NCI-H1092 (cell line): ENCODE measurements at regions not wholly inside any gene's neighbourhood (a gene's known extent, or its start where the extent isn't known, plus 50 kb on each side); places are given as distances from the start of the nearest gene placed in this dataset.

Experiments used
- DNase-seq: peaks from one replicate; lab custom pipeline; 2025; lab: John Stamatoyannopoulos, UW

DNA sequence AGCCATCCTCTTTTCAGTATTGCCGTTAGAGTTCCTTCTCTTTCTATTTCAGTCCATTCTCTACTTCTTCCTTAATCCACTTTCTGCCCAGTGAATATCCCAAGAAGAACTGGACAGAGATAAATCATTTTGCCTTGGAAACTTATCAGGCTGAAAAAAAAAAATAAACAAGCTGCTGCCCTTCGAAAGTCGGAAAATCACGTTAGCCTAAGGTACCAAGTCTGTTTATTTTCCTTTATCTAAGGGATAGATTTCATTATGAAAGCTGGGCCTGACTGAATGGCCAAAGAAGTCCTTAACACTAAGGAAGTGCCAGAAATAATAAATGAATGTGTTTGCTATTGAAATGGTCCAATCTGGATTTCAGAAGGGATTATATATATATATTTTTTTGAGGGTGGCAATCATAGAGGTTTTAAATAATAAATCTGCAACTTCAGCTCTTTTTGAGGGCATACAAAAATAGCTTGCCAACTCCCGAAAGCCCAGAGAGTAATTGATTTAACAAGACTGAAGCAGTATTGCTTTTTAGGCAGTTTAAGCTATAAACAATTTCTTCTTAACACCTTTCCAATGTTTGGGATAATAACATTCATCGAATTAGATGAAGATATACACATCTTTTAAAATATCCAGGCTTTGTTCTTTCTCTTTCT lies 127.0 kb upstream of the STMND1 start:
- no peak for DNase-seq

DNA sequence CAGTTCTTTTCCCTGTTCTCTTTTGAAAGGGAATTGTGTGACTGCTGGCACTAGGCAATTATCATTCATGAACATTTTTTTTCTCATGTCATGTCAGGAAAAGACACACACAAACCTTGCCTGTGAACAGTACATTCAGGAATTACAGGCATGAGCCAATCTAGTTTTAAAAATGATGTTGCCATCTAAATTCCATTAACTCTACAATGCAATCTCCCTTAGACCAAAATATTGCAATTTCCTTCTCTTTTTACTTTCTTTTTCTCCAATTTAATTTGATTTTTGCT lies 127.5 kb upstream of the STMND1 start:
- DNase-seq, result no peak

DNA sequence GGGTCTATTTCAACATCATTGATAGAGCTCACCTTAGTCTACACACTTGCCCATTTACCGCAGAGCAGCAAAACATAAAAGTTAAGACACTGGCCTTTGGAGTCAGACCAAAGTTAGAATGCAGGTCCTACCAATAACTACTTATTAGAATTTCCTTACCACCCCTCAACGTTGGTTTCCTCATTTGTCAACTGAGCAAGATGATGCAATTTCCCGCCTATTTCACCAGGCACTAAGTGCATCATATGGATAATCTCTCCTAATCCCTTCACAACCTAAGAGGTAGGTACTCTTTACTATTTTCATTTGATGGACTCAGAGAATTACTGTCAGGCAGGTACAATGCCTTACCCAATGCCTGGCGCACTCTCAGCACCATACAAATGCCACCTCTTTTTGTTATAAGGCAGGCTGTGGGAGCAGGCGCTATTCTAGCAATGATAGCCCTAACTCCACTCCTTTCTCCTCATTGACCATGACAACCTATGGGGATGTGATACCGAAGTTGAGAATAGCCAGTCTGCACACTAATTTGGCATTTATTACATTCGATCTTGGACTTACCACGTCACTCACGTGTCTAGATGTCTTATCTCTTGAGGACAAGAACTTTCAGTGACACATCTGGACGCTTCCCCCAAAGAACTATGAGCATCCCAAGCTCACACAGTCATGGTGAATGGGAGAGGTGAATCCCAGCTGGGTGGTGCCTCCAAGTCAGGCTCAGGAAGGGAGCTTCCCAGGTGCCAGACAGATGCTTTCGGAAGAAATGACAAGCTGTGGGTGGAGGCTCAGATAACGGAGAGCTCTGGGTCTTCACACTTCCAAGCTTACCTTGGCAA lies 128.1 kb upstream of the STMND1 start:
- DNase-seq, result no peak

DNA sequence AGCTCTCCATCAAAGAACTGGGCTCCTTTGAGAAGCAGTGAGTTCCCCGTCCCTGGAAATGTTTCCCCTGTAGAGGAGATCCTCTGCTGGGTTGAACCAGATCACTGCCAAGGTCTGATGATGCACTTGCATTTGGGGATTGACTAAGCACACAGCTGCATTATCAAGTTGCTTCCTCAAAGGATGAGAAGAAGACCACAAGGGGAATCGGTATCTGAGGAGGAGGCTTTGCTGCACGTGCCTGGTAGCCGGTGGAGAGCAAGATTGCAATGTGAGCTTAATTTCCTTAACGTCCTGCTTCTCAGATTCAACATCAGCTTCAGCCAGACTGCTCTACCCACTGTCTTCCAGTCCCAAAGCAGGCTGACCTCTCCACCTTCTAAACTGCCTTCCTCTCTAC lies 128.8 kb upstream of the STMND1 start:
- DNase-seq, result no peak

DNA sequence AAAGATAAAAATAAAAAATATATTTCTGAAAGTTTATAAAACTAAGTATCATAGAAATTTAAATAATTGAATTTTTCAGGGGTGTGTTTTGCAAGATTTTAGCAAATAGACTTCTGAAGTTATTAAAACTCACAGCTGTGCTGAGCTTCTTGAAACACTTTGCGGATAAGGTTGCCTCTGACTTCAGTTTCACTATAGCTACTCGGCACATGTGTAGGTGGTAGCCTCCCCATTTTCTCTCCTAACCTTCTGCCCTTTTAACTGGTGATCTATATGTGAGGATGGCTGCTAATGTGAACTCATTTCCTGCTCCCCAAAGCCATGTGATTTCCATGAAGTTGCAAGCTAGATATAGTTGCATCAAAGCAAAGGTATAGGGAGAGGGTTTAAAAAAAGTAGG lies 129.3 kb upstream of the STMND1 start:
- no peak for DNase-seq

DNA sequence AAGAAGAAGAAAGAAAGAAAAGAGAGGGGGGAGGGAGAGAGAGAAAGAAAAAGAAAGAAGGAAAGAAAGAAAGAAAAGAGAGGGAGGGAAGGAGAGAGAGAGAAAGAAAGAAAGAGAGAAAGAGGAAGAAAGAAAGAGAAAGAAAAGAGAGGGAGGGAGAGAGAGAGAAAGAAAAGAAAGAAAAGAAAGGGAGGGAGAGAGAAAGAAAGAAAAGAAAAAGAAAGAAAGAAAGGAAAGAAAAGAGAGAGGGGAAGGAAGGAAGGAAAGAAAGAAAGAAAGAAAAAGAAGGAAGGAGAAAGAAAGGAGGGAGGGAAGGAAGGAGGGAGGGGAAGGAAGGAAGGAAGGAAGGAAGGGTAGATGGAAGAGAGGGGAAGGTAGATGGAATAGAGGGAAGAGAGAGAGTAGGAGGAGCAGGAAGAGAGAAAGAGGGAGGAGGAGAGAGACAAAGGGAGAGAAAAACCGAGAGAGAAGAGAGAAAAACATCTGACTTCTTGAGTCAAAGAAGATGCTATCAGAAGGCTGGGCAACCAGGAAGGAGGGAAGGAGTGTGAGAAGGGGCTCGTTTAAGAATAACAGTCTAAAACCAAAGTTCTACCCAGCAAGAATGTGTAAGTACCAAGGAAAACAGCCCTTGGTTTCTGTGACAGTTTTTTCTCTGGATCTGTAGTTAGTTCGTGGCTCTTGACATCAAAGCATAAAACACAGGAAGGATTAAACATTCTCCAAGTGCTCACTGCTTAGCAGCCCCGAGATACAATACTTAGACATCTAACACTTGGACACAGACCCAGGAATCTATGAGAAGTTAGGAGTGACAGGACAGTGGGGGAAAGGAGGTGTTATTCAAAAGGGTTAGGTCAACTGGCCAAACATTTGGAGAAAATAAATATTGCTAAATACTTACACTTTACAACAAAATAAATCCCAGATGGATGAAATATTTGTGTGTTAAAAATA lies 131.9 kb upstream of the STMND1 start:
- DNase-seq, result no peak

DNA sequence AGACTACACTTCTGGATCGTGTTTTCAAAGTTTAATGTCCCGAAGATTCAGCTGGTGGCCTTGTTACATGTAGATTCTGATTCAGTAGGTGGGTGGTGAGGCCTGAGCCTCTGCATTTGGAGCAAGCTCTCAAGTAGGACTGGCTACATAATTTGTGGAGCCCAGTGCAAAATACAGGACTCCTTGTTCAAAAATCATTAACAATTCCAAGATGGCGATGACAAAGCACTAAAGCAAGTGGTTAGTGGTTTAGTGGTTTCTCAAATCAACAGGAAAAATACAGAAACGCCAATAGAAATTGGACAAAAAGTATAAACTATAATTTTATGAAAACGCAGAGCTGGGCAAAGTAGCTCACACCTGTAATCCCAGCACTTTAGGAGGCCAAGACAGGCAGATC lies 133.7 kb upstream of the STMND1 start:
- no peak for DNase-seq

DNA sequence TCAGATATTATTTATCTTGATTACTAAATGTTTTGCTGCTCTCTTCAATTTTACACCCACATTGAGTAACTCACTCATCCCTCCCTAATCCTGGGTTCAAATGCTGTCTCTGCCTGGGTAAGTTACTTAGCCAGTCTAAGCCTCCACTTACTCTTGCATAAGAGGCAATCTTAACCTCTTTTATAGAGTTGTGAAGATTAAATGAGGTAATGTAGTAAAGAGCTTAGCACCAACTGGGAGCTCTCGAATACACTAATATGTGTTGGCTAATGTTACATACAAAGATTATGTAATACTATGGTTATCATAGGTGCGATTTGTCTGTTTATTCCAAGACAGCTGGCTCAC lies 134.4 kb upstream of the STMND1 start:
- no peak for DNase-seq

DNA sequence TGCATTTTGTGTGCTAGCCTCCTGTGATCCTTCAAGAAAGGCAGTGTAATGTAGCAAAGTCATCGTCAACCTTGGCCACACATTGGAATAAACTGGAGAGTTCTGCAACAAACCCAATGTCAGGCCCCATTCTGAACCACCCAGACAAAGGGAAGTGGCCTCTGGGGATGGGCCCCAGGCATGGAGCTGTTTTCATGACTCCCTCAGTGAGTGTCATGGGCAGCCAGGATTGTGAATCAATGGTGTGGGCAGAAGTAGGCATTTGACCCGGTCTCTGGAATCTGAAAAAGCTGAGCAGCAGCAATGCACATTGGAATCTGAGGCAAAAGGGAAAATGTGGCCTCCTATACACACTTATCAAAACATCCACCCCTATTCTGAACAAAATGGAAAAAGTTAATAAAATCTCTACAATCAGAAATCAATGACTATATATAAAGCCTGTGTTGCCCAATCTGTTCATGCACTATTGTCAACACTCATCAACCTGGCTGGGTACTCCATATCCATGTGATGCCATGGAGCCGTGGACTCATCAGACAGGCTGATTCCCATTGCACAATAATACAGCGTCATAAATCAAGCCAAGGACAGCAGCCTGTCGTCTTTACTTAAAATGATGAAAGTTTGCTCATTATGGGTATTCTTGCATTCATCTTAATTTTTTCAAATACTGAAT lies 134.9 kb upstream of the STMND1 start:
- DNase-seq, result no peak

DNA sequence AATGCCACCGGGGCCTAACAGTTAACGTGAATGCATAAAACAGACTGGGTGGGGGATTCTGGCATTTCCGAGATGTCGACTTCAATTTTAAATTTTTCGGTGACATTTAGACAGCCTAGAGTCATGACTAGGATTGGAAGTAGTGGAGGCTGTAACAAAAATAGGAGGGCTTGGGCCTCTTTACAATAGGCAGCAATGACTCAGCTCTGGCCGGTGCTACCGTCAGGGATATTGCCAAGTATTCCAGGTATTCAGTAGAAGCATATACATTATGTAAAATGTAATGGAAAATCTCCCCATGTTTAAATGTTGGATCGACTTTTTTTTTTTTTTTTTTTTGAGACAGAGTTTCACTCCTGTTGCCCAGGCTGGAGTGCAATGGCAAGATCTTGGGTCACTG lies 136.2 kb upstream of the STMND1 start:
- DNase-seq, result no peak

DNA sequence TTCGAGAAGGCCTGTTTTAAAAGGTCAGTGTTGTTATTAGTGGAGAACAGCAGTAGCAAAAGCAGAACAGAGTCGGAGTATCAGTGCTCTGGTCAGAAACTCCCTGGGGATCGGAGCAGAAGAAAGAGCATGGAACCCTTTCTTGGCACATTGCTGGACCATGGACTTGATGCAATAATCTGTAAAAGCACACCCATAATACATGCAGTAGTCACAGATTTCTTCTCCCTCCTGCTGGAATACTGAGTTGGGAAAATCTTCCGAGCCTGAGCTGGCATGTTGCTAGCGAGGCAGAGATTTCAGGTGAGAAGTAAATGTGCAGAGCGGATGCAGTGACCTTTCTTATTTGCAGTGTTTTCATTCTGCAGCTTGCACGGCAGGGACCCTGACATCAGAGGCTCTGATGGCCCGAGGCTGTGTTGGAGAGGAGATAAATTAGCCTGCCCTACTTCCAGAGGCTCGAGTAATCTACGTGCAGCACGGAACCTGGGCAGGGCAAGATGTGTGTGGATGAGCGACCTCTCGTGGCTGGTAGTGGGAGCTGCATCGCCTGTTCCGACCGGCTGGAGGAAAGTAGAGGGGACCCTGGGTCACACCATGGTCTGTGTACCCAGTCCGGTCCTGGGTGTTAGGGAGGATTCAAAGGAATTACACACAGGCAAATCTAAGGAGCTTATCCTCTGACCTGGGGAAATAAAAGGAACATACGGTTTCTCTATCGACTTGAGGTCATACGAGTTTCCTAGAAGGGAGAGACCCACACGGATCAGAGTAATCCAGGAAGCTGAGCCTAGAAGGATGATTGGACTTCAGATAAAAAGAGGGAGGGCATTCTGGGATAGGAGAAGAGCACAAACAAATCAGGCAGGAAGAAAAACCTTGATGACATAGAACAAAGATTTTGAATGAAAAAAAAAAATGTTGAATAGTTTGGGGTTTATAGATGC lies 137.0 kb upstream of the STMND1 start:
- DNase-seq, result no peak

DNA sequence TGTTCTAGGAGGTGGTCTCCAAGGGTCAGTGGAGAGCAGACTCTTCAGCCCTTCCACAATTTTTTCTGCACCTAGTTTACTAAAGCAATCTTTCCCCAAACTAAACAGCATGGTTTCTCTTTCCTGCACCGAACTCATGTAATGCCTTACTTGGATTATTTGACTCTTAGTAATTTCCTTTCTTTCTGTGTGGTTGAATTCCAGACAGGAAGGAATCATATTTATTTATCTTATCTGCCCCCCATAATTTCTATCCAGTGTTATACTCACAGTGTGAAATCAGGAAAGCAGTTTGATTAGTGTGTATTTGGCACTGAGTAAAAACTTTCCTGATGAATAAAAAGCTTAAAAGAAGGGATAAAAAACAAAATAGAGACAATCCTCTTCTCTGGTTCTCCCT lies 140.3 kb upstream of the STMND1 start:
- no peak for DNase-seq

DNA sequence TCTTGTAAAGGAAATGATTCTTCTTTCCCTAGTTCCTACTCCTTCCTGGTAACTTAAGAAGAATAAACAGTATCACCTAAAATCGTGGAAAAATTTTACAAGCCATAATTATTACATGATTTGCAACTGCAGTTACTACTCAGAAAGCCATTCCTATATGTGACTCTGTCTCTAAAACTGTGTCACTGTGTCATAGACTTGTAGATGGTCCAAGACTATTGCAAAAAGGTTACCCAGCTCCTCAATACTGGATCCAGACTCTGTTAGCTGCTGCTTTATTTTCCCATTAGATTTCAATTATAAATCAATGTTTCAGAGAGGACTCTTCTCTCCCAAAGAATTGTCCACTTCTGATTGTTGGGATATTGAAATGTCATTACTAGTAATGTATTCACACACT lies 142.1 kb upstream of the STMND1 start:
- DNase-seq, result no peak

DNA sequence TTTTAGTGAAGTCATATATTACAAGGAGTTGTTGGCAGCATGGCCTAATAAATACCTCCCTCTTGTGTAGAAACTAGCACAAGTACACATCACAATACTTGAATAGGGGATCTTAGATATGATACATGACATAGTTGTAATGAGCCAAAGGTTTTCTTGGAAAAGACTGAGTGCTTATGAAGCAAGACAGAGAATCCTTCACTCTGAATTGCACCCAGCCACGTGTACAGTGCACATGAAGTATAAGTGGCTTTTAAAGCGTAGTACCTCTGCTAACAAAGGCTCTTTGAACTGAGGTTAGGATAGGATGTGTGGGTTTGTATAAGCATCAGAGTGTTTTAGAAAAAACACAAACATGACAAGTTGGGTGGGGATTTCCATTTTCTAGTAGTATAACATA lies 145.5 kb upstream of the STMND1 start:
- DNase-seq, result no peak

DNA sequence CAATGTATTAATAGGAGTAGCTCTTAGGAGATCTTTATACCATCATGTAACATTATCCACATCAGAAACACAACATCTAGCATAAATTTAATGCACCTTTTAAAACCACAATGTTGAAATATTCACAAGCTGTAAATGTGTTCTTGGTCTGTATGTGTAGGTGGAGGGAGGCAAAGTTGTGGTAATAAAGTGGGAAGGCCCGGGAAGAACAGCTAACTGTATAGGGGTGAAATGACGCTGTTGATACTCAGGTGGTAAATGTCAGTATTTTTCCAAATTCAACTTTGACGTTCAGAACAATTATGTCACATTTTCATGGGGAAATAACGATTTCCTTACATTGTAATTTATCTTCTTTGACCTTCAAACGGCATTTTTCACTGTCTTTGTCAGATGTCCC lies 146.0 kb upstream of the STMND1 start:
- no peak for DNase-seq

DNA sequence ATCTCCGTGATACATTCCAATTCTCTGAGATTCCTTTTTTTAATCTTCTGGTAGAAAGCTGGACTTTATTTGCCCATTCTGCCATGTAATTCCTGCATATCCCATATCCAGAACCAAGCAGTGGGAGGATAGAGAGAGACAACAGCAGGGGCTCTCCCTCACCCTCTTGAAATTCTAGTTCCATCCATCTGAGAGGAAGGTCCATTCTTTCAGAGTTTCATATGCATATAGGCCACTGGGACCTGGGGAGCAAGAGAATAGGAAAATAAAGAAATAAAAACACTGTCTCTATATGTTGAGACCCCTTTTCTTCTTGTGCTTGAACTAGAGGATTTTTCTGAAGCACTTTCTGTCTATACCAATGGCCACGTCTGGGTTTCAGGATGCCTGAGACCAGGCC lies 147.9 kb upstream of the STMND1 start:
- no peak for DNase-seq

DNA sequence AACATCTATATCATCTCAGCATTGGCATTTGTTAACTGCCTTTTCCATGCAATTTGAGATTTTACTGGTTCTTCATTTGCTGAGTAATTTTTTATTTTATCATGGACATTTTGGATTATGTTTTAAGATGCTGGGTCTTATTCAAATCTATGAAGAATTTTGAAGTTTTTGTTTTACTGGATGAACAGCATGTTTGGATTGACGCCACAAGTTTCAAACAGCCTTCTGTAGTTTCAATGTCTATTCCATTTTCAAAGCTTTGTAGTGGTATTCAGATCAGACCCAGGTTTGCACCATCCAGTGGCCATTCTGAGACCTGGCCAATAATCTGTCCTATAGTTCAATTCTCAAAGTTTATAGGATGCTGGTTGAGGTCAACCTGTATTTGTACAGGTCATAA lies 148.4 kb upstream of the STMND1 start:
- no peak for DNase-seq

DNA sequence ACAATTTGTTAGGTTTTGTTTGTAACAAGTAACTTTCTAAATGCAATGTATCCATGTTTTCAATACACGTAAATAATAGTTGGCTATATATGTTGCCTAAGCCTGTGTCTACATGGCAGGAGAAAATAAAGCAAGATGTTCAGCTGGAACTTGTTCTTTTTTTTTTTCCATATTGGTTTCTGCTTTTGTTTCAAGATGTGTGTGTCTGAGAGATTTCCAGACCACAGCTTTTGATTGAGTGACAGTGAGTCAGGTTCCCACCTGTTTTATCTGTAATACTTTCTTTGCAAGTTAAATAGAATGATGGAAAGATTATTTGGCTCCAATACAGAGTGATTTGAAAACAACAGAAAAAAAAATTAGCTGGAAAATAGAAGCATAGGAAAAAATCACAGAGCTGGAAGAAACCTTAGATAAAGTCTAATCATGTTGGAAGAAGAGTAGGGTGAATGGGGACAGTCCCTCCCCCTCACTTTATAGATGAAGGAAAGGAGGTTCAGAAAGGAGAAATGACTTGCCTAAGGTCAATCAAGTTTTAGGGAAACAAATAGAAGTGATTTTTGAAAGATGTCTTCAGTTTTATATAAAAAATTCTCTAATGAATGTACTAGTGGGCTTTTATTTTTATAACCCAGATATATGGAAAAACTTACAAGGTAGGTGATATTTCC lies 150.9 kb upstream of the STMND1 start:
- no peak for DNase-seq

DNA sequence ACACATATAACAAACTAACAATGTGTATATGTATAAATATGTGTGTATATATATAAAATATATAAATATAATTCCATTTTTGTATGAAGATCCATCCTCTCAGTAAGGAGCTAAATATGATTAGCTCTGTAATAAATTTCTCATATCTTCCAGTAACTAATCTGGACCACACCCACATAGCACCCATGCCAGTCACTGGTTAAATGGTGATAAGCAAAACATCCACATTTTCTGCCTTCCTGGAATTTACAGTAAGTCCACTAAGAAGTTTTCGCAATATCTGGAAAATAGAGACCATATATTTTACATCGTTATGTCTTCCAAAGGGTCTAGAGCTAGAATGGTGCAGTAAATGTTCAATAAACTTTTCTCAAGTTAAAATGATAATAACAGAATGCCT lies 151.5 kb upstream of the STMND1 start:
- no peak for DNase-seq

DNA sequence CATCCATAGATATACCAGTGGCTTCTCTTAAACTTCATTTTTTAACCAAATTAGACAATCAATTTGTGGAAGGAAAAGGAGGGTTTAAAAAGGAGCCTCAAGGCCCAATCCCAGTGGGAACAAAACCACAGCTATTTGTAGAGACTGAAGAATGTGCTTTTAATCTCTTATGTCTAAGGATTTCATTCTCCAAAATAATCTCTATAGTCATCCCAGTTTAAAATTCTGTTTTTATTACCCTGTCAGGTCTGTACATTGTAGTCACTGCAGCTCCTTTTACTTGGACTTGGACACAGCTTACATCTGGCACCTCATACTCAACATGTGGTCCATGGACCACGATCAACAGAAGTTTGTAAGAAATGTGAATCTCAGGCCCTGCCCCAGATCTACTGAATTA lies 152.1 kb upstream of the STMND1 start:
- DNase-seq, result no peak

DNA sequence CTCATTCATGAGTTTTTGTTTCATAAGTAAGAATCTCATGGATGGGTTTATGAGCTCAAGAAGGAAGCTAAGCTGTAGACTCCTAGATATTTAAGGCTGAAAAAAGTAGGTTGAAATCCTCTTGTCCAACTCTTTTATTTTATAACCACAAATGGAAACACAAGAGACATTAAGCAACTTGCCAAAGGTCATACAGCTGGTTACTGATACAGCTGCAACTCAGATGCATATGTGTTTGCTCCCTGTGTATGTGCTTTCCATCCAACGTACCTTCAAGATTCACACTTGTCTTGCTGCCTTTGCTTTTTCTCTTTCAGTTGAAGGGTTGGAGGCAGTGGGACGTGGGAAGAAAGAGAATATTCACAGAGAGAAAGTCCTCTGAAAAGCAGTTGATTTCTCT lies 153.5 kb upstream of the STMND1 start:
- no peak for DNase-seq
